AG04450 (cell line): ENCODE measurements at regions not wholly inside any gene's neighbourhood (a gene's known extent, or its start where the extent isn't known, plus 50 kb on each side); places are given as distances from the start of the nearest gene placed in this dataset.
"Not testable (repeated sequence)": the region's sequence is repeated elsewhere in the genome, so short reads cannot be mapped to it uniquely, and the experiment has no call there.

ENCODE experiments used
- CTCF ChIA-PET: fragments of 300-600, 350-600 bp; formaldehyde crosslinking; extraction: SDS; loops from one replicate; lab custom pipeline; 2022; ENCODE audit warnings: antibody characterized with exemption, inconsistent platforms; lab: Charles Lee
- POLR2A ChIA-PET: fragments of 350-600 bp; formaldehyde crosslinking; extraction: SDS; loops from one replicate; lab custom pipeline; 2021; ENCODE audit warnings: antibody characterized with exemption, inconsistent platforms; lab: Yijun Ruan, JAX
- DNase-seq: peaks from one replicate; pipeline ENCODE4 v3.0.0-alpha.2; 2011; ENCODE audit warnings: low read depth, low spot score
- H3K27ac ChIP-seq: one replicate; pipeline ENCODE4 v1.5.1; 2012; ENCODE audit warnings: low read depth, low read length, control low read depth
- H3K27me3 ChIP-seq: one replicate; pipeline ENCODE4 v1.6.0; 2012; ENCODE audit warnings: low read length; ENCODE audit not compliant: control insufficient read depth, insufficient read depth
- H3K4me3 ChIP-seq: 2 replicates; pipeline ENCODE4 v1.5.1; 2011; ENCODE audit warnings: mild to moderate bottlenecking, low read depth, low read length, control low read depth
- H3K9me3 ChIP-seq: 2 replicates; pipeline ENCODE4 v1.5.1; 2012; ENCODE audit warnings: low read length; ENCODE audit not compliant: control insufficient read depth, insufficient read depth
- CTCF ChIP-seq: IDR thresholded peaks from 2 replicates; pipeline ENCODE4 v1.5.1; 2011; ENCODE audit warnings: low read depth, low read length, control low read depth, inconsistent platforms

DNA sequence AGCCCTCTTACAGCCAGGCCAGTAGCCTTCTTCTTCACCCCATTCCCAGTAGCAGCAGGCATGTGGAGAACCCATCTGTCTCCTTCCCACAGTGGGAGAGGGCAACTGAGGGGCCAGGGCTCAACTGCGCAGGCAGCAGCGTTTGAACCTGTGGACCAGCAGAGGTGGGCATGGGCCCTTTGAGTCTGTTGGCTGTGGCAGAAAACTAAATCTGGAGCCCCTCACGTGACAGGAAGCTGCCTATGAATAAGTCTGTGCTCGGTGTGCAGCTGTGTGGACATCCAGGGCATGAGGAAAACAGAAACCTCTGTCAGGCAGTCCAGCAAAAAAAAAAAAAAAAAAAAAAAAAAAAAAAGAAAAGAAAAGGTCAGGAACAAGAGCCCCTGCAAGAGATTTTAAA lies 189.2 kb upstream of the NR3C1 start:
- POLR2A ChIA-PET, result no interaction called here

GRCh38 chr5:143588933-143589662 lies 185.6 kb upstream of the NR3C1 start:
- Histone ChIP-seq H3K4me3 (no peak overlapping the region), H3K9me3 (no peaks in the 10 kb centered on the region), H3K27ac (no peak overlapping the region), H3K27me3 (no peaks in the 10 kb centered on the region)
- TF ChIP-seq CTCF, result no peak
- ChIA-PET CTCF (no interaction called here), POLR2A (no interaction called here)
- no peak for DNase-seq

More for the DNA sequence above, 189.2 kb upstream of the NR3C1 start:
- CTCF ChIA-PET, result no interaction called here
- H3K27me3 ChIP-seq, result no peaks in the 10 kb centered on the region
- H3K9me3 ChIP-seq, result no peaks in the 10 kb centered on the region
- no peak overlapping the region for H3K4me3 ChIP-seq
- H3K27ac ChIP-seq, result no peak overlapping the region
- TF ChIP-seq CTCF, result no peak
- no peak for DNase-seq

DNA sequence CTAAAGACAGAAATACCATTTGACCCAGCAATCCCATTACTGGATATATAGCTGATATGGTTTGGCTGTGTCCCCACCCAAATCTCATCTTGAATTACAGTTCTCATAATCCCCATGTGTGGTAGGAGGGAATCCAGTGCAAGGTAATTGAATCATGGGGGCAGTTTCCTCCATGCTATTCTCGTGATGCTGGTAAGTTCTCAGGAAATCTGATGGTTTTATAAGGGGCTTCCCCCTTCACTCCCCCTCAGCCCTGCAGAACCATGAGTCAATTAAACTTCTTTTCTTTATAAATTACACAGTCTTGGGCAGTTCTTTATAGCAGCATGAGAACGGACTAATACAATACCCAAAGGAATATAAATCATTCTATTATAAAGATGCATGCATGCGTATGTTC lies 184.6 kb upstream of the NR3C1 start:
- POLR2A ChIA-PET, H3K27me3 ChIP-seq, H3K27ac ChIP-seq, H3K4me3 ChIP-seq, DNase-seq, H3K9me3 ChIP-seq, CTCF ChIA-PET: not testable (repeated sequence)

- no peak for DNase-seq
- Histone ChIP-seq H3K27ac (no peak overlapping the region), H3K27me3 (no peaks in the 10 kb centered on the region), H3K9me3 (no peaks in the 10 kb centered on the region), H3K4me3 (no peak overlapping the region)
- ChIA-PET POLR2A (interaction anchor here (0.5 kb wide), 1 partner anchor 519 kb away, joined by 3 read pairs; no protein-coding TSS in a partner anchor), CTCF (interaction anchor here (0.6 to 0.7 kb wide), 2 partner anchors 163 to 182 kb away, joined by 4 read pairs; no protein-coding TSS in a partner anchor)
- no peak for TF ChIP-seq CTCF
Observed at GRCh38 chr5:143586781-143587362, 183.4 kb upstream of the NR3C1 start.

DNA sequence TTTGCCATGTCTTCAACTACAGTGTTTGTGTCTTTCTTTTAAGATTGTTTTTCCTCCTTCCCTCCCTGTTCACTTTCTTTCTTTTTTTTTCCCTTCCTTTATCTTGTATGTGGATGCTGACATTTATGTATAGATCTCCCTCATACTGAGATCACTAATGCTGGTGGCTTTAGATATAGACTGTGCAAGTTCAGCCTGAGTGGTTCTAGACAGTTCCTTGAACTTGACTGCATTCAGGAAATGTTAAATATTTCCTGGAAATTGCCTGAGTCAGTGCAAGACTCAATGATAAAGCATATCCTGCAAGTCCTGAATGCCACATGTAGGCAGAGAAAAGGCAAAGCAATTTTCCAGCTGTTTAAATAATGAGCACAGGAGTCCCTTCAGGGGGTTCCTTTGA lies 182.5 kb upstream of the NR3C1 start:
- DNase-seq, result no peak
- TF ChIP-seq CTCF, result no peak
- Histone ChIP-seq H3K27me3 (no peaks in the 10 kb centered on the region), H3K9me3 (no peaks in the 10 kb centered on the region), H3K4me3 (no peak overlapping the region), H3K27ac (no peak overlapping the region)
- CTCF ChIA-PET, result no interaction called here
- POLR2A ChIA-PET, result no interaction called here
